ENCODE measurements at regions not wholly inside any gene's neighbourhood (a gene's known extent, or its start where the extent isn't known, plus 50 kb on each side); places are given as distances from the start of the nearest gene placed in this dataset.

DNA sequence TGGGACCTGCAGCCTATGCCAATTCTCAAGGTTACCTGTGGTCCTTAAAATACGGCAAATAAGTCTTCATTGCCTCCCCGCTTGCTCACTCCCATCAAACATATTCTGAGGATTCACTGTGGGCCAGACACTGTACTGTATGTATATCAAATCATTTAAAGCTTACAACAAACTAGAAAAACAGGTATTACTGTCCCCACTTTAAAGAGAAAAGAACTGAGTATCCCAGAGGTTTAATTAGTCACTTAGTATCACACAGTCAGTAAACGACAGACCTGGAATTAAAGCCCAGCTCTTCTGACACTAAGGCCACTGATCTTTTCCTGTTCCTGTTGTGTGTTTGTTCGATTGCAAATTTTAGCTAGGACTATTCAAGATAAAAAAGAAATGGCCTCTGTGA lies 248.2 kb downstream of the ACTL7B start:
- no peak for DNase-seq (ENCODE audit: low spot score)

DNA sequence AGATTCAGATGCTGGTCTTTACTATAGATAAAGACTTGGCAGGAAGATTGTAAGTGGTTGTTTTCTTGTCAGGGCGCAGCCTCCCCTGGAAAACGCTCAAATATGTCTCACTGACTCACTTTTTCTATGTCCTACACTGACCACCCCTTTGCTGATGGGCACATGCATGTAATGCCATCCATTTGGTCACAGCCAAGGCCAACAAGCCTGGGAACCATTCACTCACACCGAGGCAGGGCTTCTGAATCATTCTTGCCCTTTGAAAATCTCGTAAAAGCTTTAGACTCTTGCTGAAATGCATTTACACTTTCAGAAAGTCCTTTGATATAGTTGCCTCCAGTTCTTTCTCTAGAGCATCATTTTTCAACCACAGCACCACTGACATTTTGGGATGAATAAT lies 249.4 kb downstream of the ACTL7B start:
- DNase-seq (ENCODE audit: low spot score) = no peak

DNA sequence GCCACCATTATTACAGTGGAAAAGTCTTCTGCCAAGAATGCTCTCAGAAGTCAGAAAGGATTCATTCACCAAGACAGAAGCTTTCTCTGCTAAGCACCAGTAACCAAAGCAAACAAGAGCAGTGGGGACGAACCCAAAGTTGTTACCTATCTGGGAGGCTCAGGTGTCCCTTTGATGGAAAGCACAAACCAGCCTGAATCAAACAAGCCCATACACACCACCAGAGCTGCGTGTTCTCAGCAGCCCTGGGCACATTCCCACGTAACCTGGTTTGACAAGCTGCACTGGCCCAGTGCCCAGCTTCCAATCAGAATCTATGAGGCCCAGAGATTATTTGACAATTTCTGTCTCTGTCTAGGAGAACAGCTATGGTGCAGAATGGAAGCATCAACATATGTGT lies 252.6 kb downstream of the ACTL7B start:
- no peak for DNase-seq (ENCODE audit: low spot score)

DNA sequence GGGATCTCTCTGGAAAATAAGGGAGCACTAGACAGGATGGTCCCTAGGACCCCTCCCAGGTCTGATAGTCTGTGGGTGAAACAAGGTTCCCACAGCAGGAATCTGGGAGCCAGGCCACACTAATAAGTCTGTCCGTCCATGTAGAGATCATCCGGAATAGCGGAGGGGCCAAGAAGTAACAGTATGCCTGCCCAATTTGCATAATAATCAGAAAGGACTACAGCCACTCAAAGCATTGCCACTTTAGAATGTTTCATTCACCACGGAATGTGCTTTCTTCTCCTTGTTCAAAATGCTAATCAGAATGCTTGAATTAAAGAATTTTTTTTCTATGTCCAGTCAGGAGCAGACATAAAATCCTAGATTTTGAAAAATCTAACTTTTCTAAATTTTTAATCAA lies 254.9 kb downstream of the ACTL7B start:
- no peak for DNase-seq (ENCODE audit: low spot score)

DNA sequence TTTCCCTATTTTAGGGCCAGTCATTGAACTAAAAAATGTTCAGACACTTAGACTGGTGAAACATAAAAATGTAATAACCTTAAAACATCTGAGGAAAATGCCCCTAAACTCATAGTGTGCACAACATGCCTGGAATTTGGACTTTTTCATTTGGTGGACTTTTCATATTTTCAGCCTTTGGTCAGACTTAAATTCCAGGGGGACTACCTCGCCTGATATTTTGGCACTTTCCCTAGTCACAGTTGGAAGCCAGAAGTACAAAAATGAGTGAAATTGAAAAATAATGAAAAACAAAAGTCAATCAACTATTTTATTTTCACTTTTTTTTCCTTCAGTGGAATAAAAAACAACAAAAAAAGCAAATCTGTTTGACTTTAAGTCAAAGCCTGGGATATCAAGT lies 256.2 kb downstream of the ACTL7B start:
- no peak for DNase-seq (ENCODE audit: low spot score)

DNA sequence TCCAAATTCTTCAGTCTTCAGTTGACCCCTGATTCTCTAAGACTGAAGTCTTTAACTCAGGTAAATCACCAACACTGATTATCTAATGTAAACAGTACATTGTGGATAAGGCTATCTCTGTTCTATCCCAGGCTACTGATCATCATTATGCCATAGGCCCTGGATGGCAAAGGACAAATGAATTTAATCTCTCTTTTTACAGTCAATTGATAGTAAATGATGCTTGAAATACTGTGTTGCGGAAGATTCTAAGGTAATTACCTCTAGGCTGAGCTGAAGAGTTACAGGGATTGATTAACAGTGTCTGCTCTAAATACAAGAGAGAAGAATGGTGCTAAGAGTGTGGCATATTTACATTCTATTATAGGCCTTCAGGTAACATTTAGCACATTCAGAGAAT lies 264.7 kb downstream of the ACTL7B start:
- DNase-seq (ENCODE audit: low spot score) = no peak

DNA sequence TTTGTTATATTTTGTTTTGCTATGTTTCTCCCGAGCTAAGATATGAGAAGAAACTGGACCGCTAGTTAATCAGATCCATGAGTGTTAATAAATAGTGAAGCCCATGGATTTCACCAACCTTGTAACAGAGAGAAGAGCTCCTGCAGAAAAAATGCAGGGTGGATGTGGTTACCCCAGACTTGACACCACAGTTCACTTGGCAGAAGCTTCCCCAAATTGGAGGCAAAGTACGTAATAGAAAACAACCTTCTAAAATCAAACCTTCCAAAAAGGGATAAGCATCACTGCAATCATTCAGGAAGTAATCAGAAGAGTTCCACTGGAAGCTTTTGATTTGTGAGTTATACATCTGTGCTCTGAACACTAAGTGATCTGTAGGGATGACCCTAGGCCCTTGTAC lies 267.5 kb downstream of the ACTL7B start:
- DNase-seq (ENCODE audit: low spot score) = no peak

DNA sequence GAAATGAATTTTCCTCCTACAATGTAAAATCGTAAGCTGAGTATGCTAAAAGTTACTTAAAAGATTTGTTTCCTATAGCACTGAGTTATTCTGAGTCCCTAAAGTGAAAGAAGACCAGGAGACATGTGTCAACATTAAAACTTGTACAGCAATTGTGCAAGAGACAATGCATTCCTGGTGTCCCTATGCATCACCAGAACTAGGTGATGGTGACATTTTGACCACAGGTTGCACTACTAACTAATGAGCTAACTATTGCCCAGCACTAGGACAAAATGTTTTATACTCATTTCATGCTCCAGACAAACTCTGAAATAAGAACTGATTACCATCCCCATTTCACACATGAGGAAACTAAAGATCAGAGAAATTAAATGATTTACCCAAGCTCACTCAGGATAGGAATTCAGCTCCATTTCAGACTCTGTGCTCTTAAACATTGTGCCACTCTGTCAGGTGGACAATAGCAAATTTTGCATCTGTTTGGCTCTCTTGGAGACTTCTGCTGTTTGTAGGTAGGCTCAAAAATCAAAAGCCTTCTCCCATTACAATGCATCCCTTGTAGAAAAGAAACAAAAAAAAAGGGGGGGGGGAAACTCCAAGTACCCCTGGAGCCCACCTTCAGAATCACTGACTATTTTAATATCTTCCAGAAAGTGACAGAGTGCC lies 269.2 kb downstream of the ACTL7B start:
- no peak for DNase-seq (ENCODE audit: low spot score)

DNA sequence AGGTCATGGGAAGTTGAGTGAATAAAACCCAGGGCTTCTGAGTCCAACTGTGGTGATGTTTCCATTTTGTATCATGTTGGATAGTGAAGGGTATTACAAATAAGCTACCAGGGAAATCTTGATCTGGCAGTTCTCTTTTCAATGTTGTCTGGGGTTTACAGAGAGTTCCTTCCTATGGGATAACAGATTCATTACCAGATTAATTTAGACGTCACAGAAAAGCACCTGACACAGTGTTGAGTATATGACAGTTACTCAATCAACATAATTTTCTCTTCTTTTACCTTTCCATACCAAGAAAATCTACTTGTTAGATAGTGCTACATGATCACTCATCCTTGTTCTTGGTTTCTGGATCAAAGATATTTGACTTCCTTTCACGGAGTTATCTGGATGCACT lies 270.9 kb downstream of the ACTL7B start:
- DNase-seq (ENCODE audit: low spot score) = no peak

DNA sequence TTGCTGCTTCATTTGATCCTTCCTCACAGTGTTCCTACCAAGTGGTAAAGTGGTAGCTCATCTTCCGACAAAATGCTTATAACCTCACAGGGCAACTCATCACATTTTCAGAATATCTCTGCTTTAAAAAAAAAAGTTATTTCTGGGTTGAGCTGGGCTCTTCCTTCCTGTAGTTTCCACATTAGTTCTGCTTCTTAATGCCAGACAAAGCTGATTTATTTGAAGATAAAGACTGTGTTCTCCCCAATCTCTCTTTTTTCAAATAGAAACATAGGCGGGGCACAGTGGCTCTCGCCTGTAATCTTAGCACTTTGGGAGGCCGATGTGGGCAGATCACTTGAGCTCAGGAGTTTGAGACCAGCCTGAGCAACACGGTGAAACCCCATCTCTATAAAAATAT lies 273.1 kb downstream of the ACTL7B start:
- no peak for DNase-seq (ENCODE audit: low spot score)

DNA sequence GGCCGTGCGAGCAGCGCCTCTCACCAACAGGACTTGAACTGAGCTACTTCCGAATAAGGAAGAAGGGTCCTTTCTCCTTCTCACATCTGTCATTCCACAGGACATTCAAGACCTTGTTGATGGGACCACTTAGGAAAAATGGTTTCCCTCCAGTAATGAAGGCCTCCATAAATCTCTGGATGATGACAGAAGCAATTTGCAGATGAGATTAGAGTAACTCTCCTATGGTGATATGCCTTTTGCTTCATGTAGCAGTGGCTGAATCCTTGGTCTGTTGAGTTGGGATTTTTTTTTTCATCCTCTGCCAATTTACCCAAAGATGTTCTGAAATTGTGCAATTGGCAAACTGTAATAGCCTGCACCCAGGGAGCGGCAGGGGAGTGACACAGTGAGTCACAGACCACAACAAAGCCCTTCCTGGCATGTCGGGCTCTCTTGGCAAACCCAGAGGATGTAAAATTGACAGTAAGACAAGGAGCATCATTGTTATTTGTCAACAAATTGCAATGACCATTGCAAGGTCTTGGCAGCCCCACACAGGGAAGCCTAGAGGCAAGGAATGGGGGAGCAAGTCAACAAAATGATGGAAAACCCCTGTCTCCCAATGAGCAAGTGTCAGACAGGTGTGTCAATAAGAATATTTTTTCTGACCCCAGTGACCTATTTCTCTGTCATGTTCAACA lies 275.9 kb downstream of the ACTL7B start:
- DNase-seq (ENCODE audit: low spot score) = no peak

DNA sequence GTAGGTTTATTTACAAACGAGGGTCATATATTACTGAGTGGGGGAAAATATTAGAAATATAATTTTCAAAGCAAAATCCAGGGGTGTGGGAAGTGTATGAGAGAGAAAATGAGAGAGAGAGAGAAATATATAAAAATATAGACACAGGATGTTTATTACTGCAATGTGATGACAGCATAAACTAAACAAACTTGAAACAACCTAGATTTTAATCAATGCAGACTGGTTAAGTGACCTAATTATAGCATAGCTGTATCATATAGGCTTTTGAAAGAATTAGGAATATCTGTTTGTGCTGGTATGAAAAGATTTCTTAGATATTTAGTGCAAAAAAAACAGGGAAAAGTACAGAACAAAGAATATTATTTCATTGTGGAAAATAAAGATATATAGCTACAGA lies 280.5 kb downstream of the ACTL7B start:
- no peak for DNase-seq (ENCODE audit: low spot score)

DNA sequence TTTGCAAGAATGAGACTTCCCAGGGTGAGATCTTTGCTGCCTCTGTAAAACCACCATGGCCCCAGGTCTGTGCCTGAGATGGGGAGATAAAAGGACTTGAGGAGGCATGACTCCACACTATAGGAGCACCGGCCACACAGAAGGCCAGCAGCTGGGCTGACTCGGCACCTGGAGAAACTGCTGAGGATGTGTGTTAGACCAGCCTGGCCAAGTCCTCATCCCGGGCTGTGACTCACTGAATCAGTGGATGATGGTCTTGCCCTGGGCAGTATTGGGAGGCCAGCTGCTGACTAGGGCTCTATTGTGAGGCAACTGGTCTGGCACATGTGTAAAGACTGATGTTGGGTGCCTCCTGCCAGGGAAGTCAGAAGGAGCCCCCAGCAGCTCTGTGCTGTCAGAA lies 286.2 kb downstream of the ACTL7B start:
- no peak for DNase-seq (ENCODE audit: low spot score)

DNA sequence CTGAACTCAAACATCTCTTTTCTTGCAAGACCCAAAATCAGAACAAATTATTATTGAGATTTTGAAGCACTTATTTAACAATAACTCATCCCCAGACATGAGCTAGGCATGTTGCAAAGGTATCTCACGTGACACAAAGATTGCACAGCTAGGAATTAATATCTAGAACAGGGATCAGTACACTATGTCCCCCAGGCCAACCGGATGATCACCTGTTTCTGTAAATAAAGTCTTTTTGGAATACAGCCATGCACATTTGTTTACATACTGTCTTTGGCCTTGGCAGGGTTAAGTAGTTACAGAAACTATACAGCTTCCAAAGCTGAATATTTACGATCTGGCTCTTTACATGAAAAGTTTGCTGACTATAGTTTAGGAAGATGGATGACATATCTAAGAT lies 287.7 kb downstream of the ACTL7B start:
- no peak for DNase-seq (ENCODE audit: low spot score)

DNA sequence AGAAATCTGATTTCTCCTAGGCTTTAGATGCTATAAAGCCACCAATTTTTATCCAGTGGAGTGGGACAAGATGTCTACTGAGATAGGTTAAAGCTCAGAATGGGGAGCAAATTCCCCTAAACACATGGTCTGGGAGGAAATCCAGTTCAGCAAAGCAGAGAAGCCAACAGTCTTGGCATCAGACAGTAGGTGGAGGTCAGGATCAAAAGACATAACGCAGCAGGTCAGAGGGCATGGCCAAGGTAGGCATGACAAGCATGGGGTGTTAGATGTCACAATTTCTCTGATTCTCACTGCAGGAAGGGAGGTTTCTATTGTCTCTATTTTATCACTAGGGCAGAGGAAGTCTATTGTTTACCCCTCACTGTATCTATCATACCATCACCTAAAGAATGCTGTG lies 288.2 kb downstream of the ACTL7B start:
- no peak for DNase-seq (ENCODE audit: low spot score)

DNA sequence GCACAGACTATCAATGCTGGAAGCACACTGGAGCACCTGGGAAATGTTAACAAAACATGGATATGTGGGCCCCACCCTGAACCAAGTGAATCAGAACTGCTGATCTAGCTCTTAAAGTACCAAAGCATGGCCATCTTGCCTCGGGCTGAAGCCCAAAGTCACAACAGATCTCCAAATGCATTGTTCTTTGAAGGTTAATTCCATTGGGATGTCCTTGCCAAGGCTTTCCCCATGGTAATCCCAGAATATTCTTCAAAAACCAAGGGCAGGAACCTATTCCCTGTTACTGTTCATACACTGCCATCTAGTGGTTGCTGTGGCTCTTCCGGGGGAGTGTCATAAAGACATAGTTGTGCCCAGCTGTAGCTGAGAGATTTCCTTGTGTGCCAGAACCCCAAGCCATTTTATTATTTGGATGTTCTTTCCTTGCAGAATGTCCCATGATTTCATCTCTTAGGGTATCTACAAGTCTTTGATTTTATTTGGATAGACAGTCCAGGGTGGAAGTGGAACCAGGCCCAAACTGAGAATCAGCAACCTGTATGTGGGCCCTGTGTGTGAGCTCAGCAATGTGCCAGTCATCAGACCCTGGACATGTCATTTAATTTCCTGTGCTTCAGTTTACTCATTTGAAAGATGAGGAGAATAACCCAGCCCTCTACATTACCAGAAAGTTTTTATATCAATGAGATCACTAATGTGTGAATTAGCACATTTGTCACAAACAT lies 290.0 kb downstream of the ACTL7B start:
- peak; percentile 70 for DNase-seq (ENCODE audit: low spot score)

DNA sequence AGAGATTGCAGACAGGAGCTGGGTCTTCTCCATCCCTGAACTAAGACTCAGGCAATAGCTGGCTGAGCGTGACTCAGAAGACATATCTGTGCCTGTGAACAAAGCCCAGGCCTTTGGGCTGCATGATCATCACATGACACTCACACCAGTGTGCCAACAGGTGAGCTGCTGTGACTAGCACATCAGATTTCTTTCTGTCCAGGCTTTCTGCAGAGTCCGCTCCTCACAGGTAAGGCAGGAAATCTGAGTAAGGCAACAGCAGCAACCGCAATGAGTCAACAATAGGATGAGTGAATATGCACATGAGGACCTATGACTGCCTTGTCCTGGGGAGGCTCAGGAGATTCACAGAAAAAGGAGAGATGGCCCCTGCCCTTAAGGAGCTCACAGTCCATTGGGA lies 293.6 kb downstream of the ACTL7B start:
- DNase-seq (ENCODE audit: low spot score) = no peak

DNA sequence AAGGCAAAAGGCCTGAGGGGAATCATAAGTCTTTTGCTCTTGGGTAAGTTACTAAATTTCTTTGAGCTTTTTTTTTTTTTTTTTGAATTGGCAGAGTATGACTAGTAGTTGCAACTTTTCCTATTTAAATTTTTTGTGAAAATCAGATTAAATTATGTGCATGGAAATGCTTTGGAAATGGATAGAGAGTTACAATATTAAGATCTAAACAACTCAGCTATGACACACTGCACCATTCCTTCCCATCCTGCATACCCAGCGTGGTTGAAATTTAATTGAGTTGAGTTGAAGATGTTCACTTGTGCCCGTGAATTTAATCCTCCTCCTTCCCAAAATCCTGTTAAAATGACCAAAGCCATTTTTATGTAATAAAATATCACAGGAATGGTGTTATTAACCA lies 296.4 kb downstream of the ACTL7B start:
- no peak for DNase-seq (ENCODE audit: low spot score)

DNA sequence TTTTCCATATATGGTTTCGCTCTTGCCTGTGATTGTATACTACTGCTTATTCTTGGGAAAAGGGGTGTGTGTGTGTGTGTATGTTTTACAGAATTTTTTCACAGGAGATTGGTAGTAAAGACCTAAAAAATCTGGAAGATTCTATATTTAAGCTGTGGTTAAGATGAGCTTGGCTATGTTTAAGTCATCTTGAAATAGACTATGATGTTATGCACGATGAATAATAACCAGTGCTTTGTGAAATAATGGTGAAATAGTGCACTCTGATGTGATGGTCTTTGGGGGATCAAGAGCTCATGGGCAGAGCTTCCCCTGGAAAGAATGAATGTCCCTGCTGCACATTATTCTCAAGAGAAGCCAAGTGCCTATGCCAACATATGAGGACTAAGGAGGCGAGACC lies 301.0 kb downstream of the ACTL7B start:
- DNase-seq (ENCODE audit: low spot score) = no peak

DNA sequence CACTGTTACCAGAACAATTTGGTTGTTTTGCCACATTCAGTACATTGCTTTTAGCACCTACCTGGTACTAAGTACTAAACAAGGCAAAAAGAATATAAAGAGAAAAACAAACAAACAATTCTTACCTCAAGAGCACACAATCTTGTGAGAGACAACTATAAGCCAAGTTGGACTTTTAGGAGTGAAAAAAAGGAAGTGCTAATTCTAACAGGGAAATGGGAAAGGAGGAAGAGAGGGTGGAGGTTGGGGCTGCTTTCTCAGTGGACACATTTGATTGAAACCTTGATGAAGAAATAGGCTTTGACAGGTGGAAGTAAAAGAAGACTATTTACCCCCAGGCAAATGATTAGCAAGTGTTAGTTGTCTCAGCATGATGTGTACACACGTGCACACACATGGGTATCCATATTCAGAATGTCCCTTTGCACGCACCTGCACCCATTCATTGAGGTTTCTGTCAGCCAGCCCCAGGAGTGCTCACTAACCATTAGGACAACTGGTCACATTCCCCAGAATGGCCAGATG lies 302.6 kb downstream of the ACTL7B start:
- DNase-seq (ENCODE audit: low spot score) = no peak

DNA sequence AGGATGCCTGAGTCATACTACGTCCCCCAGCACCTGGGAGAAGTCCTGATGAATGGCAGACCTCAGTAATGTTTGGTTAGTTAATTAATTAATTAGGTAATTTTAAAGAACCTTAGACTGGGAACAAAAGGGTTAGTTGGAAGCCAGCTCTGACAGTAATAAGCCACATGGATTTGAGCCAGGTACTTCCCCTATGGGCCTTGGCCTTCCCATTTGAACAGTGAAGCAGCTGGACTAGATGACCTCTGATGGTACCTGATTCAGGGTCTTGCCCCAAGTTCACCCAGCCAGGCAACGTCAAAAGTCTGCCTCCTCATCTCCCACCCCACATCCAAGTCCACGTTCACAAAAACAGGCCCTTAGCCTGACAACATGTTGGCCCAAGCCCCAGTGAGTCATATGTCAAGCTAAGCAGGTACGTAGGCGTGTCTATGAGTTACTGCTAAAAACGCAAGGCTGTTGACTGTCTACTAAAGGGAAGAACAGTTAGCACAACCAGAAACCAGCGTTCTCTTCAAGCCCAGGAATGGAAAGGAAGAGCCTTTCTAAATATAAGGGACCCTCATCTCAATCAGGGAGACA lies 303.2 kb downstream of the ACTL7B start:
- DNase-seq (ENCODE audit: low spot score) = no peak

DNA sequence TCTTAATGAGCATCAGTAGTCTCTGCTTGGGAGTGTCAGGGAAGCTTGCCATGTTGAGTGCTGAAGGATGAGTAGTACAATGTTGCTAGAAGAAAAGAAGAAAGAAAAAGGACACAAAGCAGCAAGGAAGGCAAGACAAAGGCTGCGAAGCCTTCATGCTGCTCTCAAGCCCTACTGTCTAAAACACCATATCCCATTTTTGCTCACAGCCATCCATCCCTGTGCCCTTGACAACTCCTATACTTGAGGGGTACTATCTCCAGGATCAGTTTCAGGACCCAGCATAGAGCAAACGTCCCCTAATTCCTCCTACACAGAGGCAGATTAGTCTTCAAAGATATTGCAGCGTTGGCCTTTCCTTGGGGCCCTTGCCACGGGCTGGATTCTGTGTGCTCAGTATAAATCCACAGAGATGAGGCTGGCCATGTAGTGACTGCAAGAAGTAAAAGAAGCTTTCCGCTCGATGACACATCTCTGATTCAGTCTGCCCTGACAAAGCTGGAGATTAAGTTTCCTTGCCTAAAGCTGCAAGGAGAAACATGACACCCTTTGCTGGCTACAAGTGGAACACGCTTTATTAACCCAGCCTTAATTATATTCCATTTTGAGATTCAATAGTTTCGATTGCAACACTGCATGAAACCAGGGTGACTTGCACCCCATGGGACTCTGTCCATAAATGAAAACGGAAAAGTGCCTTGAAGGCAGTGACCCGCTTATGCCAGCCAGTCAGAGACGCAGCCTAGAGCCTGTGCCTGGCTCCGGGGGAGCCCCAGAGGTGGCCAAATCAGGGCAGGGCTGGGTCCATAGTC lies 304.6 kb downstream of the ACTL7B start:
- DNase-seq (ENCODE audit: low spot score) = no peak

Measured in NAMALWA (cell line).